AG04449 (cell line): ENCODE measurements at regions not wholly inside any gene's neighbourhood (a gene's known extent, or its start where the extent isn't known, plus 50 kb on each side); places are given as distances from the start of the nearest gene placed in this dataset.

Experiments used
- CTCF ChIA-PET: fragments of 350-600 bp; formaldehyde crosslinking; extraction: SDS; loops from one replicate; lab custom pipeline; 2021; ENCODE audit warnings: antibody characterized with exemption; lab: Yijun Ruan, JAX
- POLR2A ChIA-PET: fragments of 400-600, 350-600 bp; formaldehyde crosslinking; extraction: SDS; loops from one replicate; lab custom pipeline; 2020; ENCODE audit warnings: antibody characterized with exemption, inconsistent platforms; lab: Yijun Ruan, JAX
- DNase-seq: peaks from one replicate; pipeline ENCODE4 v3.0.0-alpha.2; 2010; ENCODE audit warnings: low read depth, low spot score
- H3K4me3 ChIP-seq: 2 replicates; pipeline ENCODE4 v1.5.1; 2011; ENCODE audit warnings: low read depth, mild to moderate bottlenecking, control low read depth, low read length
- TF ChIP-seq, protein P1 (sequence below): IDR thresholded peaks from one replicate; pipeline ENCODE4 v1.5.1; 2011; ENCODE audit warnings: mild to moderate bottlenecking, moderate library complexity, low read length, control low read depth, inconsistent platforms; ENCODE audit not compliant: insufficient read depth; ENCODE audit errors: missing control alignments

- POLR2A ChIA-PET = no interaction called here
- H3K4me3 ChIP-seq = no peak overlapping the region
- CTCF ChIA-PET = no interaction called here
- TF ChIP-seq, protein P1, sequence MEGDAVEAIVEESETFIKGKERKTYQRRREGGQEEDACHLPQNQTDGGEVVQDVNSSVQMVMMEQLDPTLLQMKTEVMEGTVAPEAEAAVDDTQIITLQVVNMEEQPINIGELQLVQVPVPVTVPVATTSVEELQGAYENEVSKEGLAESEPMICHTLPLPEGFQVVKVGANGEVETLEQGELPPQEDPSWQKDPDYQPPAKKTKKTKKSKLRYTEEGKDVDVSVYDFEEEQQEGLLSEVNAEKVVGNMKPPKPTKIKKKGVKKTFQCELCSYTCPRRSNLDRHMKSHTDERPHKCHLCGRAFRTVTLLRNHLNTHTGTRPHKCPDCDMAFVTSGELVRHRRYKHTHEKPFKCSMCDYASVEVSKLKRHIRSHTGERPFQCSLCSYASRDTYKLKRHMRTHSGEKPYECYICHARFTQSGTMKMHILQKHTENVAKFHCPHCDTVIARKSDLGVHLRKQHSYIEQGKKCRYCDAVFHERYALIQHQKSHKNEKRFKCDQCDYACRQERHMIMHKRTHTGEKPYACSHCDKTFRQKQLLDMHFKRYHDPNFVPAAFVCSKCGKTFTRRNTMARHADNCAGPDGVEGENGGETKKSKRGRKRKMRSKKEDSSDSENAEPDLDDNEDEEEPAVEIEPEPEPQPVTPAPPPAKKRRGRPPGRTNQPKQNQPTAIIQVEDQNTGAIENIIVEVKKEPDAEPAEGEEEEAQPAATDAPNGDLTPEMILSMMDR = no peak
- DNase-seq = no peak
Measured at GRCh38 chr3:117308353-117308752, 598.8 kb downstream of the TUSC7 start.

GRCh38 chr3:117308756-117309155 lies 599.2 kb downstream of the TUSC7 start:
- DNase-seq = no peak
- TF ChIP-seq, protein P1 = no peak
- ChIA-PET CTCF (no interaction called here), POLR2A (no interaction called here)
- no peak overlapping the region for H3K4me3 ChIP-seq

GRCh38 chr3:117310536-117310935 lies 601.0 kb downstream of the TUSC7 start:
- CTCF ChIA-PET = no interaction called here
- DNase-seq = no peak
- no peak overlapping the region for H3K4me3 ChIP-seq
- TF ChIP-seq, protein P1 = no peak
- POLR2A ChIA-PET = no interaction called here

DNA sequence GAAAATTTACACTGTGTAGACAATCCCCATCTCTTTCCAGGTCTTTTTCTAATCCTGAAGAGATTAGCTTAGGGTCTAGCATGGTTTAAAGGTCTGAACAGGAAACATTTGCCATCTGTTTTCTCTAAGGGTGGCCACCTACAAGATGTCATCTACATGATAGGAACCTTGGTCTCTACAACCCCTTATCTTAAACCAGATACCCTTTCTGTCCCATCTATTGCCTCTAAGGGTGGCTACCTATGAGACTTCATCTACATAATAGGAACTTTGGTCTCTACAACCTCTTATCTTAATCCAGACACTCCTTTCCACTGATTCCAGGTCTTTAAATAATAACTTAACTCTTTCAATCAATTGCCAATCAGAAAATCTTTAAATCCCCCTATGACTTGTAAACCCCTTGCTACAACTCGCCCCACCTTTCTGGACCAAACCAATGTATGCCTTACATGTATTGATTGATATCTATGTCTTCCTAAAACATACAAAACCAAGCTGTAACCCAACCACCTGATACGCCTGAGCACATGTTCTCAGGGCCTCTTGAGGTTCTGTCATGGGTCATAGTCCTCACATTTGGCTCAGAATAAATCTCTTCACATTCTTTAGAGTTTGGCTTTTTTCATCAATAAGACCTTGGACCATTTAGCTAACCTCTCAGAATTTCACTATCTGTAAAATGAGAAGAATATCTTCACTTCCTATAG lies 605.0 kb downstream of the TUSC7 start:
- TF ChIP-seq, protein P1 = no peak

GRCh38 chr3:117322866-117323265 lies 613.3 kb downstream of the TUSC7 start:
- CTCF ChIA-PET = no interaction called here
- POLR2A ChIA-PET = no interaction called here

More for the DNA sequence above, 605.0 kb downstream of the TUSC7 start:
- DNase-seq = no peak
- no peak overlapping the region for H3K4me3 ChIP-seq
- ChIA-PET POLR2A (no interaction called here), CTCF (no interaction called here)

GRCh38 chr3:117346901-117347300 lies 637.3 kb downstream of the TUSC7 start:
- H3K4me3 ChIP-seq = no peak overlapping the region
- ChIA-PET CTCF (no interaction called here), POLR2A (no interaction called here)
- TF ChIP-seq, protein P1 = no peak
- DNase-seq = no peak

More at GRCh38 chr3:117322866-117323265, 613.3 kb downstream of the TUSC7 start:
- H3K4me3 ChIP-seq = no peak overlapping the region
- no peak for DNase-seq
- TF ChIP-seq, protein P1 = no peak
